HG02981 (cell line): ENCODE measurements at regions not wholly inside any gene's neighbourhood (a gene's known extent, or its start where the extent isn't known, plus 50 kb on each side); places are given as distances from the start of the nearest gene placed in this dataset.

Experiments
- ATAC-seq: cut with Tn5 transposase; IDR thresholded peaks from one replicate; pipeline ENCODE4 v1.9.1; 2021; ENCODE audit warnings: mild to moderate bottlenecking, moderate library complexity; ENCODE audit not compliant: unreplicated experiment

DNA sequence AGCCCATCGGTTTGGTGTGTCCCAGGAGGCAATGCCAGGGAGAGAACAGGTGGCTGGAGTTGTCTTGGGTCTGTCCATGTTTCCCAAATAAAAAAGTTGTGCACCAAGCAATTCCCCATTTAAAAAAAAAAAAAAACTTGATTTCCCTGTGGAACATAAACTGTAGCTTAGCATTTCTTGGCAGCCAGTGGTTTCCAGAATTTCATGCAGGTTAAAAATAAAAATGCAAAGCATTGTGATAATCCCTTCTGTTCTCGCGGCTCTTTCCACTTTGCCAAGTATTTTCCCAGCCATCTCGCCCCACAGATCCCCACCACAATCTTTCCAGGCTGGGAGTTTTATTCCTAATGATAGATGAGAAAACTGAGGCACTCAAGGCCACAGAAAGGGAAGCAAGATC, 51.4 kb upstream of the MSX1 start:
- ATAC-seq: no peak

- ATAC-seq: no peak
Observed at GRCh38 chr4:4805887-4806286, 53.6 kb upstream of the MSX1 start.

DNA sequence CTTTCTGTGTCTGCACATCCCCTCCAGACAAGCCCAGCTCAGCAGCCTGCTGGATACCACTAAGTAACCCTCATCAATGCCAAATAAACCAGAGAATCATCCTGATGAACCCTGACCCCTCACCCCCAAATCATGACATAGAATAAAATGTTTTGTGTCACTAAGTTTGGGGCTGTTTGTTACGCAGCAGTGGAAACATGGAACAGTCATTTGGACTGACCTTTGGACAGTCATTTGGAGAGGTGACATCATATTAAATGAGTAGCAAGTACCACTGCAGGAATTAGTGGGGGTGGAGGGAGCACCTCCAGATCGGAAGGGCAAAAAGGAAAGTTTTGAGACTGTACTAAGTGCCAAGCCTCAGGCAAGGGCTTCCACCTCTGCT, 55.6 kb upstream of the MSX1 start:
- ATAC-seq: no peak

GRCh38 chr4:4803216-4803911, 56.1 kb upstream of the MSX1 start:
- ATAC-seq: no peak

DNA sequence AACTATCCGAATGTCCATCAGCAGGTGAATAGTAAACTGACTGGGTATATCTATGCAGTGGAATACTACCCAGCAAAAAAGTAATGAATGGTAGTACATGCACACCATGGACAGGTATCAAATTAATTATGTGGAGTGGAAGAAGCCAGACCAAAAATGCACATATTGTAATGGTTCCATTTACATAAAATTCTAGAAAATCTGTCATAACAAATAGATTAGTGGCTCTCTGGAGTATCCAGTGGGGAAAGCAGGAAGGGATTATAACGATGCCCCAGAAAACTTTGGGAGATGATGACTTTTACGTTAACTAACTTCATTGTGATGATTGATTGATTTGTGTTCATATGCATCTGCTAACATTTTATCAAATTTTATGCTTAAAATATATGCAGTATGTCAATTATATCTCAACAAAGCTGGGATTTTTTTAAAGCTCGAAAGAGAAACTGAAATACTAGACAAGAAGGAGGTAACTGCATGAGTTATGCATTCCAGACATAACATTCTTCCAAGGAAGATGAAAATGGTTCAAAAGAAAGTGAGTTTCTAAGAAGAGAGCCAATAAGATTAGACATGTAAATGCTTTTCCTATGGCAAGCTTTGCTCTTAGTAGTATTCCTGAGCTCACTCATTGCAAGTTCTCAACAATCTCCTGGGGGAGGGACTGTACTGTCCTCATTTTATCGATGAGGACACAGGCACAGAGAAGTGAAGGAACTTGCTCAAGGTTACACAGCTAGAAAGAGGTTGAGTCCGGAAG, 58.6 kb upstream of the MSX1 start:
- no peak for ATAC-seq

GRCh38 chr4:4794421-4794820, 65.0 kb upstream of the MSX1 start:
- ATAC-seq: no peak

DNA sequence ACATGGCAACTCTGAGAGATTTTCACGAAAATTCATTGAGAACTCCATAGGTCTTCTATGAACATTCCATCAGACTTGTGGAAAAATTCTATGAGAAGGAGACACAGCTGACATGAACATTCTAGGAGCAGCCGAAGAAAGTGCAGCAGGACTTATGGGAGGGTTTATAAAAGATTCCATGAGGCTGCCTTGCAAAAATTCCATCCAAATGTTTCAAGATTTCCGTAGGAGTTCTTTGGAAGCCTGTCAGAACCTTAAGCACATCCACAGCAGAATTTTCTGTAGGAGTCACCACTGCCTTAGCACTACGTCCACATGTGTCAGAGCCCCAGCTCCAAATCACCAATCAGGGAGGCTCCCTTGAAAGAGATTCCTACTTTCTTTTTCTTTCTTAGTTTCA, 67.0 kb upstream of the MSX1 start:
- no peak for ATAC-seq

DNA sequence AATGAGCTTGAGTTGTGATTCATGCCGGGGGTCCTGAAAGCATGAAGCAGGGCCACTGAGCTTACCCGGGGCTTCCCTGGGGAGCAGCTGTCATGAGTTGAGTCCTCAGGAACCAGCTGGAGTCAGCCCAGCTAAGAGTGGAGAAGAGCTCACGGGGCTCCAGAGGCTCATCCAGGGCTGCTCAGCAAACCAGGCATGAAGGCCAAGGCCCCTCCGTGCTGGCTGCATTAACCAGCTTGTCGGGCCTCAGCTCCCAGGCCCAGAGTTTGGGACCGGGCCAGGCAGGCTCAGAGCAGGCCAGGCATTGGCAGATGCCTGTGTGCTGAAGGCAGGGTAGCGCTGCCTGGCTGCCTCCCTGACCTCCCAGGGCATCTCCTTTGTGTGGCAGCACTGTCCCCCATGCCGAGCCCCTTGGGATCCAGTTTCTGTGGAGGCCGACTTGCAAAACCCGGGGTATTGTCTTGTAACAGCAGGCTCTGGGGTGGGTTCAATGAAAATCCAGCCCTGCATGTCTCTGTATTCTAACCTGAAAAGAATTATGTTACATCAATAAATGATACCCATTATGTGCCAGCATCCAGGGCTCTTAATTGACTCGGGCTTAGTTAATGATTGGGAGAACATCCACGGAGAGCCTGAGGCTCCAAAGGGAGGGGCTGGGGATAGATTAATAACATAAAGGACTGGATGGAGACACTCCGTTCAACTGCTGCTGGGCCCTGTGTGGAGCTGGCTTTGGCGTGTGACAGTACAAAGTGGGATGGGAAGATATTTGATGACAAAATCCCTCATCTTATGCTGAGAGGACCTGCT, 68.0 kb upstream of the MSX1 start:
- ATAC-seq: no peak

- no peak for ATAC-seq
Observed at GRCh38 chr4:4789462-4789861, 70.0 kb upstream of the MSX1 start.

DNA sequence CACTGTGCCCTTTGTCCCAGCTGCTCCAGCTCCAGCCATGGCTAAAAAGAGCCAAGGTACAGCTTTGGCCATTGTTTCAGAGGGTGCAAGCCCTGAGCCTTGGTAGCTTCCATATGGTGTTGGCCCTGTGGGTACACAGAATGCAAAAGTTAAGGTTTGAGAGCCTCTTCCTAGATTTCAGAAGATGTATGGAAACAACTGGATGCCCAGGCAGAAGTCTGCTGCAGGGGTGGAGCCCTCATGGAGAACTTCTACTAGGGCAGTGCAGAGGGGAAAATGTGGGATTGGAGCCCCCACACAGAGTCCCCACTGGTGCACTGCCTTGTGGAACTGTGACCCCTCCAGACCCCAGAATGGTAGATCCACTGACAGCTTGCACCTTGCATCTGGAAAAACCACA, 70.9 kb upstream of the MSX1 start:
- ATAC-seq: no peak

- ATAC-seq: no peak
Observed at GRCh38 chr4:4787421-4787820, 72.0 kb upstream of the MSX1 start.

DNA sequence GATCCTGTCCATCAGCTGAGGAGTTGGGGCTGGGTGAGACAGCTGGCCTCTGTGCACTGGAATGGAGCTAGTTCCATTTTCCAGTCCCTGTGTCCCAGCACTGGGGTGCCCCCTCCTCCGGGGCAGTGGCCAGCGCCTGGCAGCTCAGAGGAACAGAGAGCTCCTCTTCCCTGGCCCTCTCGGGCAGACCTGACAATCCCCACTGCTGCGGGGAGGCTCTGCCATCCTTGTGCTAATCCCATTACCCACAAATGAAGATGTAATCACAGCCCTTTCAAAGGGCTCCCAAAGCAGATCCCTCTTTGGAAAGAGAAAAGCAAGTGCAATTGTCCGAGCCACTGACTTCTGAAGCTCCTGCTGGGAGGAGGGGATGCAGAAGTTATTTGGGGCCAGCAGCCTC, 75.1 kb upstream of the MSX1 start:
- no peak for ATAC-seq

GRCh38 chr4:4783847-4784246, 75.6 kb upstream of the MSX1 start:
- no peak for ATAC-seq

DNA sequence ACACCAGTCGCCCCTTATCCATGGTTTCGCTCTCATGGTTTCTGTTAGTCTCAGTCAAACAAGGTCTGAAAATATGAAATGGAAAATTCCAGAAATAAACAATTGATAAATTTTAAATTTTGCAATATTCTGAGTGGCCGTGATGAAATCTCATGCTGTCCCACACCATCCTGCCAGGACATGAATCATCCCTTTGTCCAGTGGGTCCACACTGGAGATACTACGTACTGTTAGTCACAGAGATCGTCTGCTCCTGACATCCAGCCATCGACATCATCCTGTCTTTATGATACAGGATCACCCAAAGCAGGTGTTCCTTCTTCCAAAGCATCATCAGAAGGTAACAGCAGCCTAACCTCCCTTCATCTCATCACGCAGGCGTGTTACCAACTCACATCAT, 76.5 kb upstream of the MSX1 start:
- no peak for ATAC-seq

- no peak for ATAC-seq
Observed at GRCh38 chr4:4781936-4782707, 77.3 kb upstream of the MSX1 start.

DNA sequence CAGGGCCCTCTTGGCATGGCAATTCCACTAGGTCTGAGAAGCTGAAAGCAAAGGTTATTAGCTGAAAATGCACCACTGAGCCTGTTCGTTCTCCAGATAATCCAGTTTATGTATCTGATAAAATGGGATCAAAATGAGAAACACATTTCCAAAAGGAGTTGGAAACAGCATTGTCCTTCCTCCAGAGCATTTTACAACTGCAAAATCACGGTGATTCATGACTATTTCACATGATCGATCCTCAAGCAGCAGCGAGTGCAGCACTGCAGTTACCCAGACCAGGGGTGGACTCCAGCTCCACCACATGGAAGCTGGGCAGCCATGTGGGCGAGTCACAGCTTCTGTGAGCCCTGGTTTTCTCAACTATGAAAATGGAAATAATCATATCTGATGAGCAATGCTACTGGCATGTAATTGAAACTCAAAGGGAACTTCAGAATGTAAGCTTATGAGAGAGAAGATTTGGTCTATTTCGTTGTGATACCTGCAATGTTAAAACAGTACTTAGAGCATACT, 78.7 kb upstream of the MSX1 start:
- no peak for ATAC-seq

DNA sequence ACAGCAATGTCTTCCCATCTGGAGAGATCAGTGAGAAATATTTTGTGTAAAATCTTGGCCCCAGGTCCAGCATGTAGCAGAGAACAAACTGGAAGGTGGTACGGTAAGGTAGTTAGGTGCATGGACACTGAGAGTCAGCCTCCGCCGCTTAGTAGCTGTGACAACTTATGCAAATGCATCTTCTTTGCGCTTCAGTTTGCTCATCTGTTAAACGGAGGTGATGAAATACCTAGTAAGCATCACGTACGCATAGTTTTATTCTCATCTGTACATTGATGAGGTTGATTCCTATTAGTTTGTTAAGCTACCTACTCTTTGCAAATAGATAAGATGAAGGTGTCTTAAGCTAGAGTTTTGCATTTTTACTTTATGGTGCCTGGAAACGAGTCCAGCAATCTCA, 80.0 kb upstream of the MSX1 start:
- ATAC-seq: no peak

- ATAC-seq: no peak
Observed at GRCh38 chr4:4779054-4779453, 80.4 kb upstream of the MSX1 start.

DNA sequence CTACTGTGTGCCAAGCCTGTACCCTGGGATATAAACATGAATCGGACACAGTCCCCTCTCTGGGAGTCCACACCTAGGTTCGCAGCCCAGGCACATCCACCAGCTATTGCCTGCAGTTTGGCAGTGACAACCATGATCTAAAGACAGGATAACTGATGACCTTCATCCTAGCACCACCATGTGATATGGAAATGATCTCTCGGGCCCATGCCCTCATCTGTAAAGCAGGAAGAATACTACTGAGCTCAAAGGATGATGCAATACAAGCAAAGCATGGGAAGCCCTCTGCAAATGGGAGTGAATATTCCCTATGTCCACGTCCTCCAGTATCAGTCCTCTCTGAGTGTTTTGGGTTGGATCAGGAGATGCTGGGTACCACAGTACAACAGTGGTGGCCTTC, 80.9 kb upstream of the MSX1 start:
- ATAC-seq: no peak

GRCh38 chr4:4776934-4777333, 82.5 kb upstream of the MSX1 start:
- ATAC-seq: no peak

DNA sequence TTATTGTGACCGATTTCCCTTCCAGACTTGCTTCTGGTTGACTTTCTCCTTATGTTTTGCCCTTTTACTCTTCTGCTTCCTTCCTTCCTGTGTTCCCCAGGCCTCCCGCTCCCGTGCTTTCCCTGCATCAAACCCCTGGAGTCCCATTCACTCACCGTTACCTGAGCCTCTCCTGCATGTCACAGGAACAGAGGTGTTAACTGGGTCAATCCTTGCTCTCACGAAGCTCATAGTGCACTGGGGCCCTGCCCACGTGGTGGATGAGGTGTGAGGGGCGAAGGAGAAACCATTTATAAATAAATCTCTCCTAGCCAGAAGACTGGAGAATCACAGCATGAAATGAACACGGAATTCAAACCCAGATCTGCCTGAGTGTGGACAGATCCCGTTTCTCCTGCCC, 83.1 kb upstream of the MSX1 start:
- no peak for ATAC-seq
